GM19397 (cell line): ENCODE measurements at regions not wholly inside any gene's neighbourhood (a gene's known extent, or its start where the extent isn't known, plus 50 kb on each side); places are given as distances from the start of the nearest gene placed in this dataset.
"Not testable (repeated sequence)": the region's sequence is repeated elsewhere in the genome, so short reads cannot be mapped to it uniquely, and the experiment has no call there.

Experiments
- ATAC-seq: cut with Tn5 transposase; IDR thresholded peaks from one replicate; pipeline ENCODE4 v1.9.1; 2021; ENCODE audit warnings: mild to moderate bottlenecking, moderate library complexity; ENCODE audit not compliant: unreplicated experiment

DNA sequence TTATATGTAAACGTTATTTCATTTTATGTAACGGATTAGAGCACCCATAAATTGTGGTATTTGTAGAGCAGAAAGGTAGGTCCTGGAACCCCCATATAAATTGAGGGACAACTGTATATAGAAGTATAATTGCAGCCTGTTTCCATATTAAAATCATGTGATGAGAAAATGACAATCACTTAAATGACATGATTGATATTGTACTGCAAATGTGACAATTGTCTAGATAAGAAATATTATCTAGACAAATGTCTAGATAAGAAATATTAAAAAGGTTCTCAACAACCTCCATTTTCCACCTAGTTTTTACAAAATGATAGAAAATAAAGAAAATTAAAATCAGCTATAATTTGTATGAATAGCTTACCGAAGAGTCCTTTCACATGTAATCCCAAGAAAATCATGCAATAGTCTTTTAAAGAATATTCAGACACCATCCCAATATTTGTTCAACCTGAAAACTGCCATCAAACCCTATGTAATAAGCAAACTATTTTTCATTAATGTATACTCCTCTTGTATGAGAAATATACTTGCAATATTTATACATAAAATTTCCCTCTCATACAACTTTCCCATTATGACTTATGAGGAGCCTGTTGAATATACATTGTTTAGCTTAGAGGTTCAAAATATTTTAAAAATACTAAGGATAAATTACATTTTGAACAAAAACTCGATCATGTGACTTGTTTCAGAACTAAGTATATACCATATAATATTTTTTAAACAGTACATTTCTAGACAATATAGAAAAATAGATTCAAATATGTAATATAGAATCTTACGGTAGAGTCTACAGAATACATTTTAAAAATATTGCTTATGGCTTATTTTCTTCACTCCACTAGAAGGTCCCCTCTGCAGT, 153.2 kb downstream of the CRPPA start:
- ATAC-seq = no peak

GRCh38 chr7:16266877-16267276, 154.5 kb downstream of the CRPPA start:
- ATAC-seq = no peak

DNA sequence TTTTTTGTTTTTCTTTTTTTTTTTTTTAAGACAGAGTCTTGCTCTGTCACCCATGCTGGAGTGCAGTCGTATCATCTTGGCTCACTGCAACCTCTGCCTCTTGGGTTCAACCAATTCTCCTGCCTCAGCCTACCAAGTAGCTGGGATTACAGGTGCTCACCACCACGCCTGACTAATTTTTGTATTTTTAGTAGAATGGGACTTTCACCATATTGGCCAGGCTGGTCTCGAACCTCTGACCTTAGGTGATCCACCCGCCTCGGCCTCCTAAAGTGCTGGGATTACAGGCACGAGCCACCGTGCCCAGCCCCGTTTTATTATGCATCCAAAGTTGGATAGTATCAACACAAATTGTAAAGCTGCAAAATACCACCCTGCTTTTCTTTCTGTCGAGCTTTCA, 154.9 kb downstream of the CRPPA start:
- not testable (repeated sequence) for ATAC-seq

DNA sequence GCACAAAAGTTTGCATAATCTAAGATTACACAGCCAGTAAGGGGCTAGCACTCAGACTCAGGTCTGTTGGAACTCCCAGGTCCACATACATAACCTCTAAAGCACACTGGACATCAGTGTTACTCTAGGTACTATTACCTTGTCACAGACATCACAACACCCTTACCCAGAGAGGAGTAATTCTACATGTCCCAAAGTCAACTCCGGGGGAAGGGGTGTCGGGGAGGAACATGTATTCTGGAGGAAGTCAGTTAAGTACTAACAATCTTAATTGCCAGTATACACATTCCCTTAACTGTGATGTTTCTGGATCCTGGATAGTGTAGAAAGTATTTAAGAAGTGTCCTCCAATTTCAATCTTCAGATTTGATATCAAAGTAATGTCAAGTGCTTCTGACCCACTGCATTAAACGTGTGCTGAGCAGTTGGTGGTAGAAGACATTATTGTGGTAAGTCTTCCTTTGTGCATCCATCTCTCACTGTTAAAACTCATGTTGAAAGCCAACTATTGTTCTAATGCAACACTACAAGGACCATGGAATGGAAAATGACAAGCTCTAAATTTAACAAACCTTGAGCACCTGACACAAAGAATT, 155.4 kb downstream of the CRPPA start:
- ATAC-seq = no peak

- ATAC-seq = no peak
Measured at GRCh38 chr7:16264823-16265804, 156.2 kb downstream of the CRPPA start.

DNA sequence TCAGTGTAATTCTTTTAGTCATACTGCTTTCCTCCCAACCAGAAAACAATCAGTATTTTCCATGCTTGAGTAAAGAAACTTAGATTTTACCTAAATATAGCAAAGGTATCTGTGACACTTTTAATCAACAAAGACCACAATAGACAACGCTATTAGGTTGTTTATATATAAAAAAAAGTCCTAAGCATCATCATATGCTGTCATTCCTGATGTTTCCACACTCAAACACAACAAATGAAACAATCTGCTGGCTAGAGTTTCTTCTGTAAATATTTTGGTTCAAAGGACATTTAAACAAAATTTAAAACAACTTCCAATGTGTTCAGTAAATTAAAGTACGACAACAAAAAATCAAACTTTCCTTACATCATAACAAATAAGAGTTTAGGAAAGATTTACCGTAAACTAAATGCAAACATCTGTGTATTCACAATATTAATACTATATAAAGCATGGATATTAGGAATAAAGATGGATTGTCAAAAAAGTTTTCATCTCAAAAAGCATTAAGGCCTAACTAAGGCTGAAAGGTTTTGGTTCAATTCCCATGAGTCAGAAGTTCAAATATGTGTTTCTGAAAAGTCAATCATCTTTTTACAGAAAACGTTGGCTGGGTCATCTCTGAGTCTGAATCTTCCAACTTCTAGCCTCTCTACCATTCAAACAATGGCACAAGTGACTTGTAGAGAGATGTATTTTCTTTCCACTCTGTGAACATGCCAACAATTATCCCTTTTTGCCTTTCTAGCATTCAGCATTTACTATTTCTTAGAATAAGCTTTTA, 157.1 kb downstream of the CRPPA start:
- ATAC-seq = no peak

- not testable (repeated sequence) for ATAC-seq
Measured at GRCh38 chr7:16263377-16263776, 158.0 kb downstream of the CRPPA start.

GRCh38 chr7:16261654-16262053, 159.7 kb downstream of the CRPPA start:
- no peak for ATAC-seq

DNA sequence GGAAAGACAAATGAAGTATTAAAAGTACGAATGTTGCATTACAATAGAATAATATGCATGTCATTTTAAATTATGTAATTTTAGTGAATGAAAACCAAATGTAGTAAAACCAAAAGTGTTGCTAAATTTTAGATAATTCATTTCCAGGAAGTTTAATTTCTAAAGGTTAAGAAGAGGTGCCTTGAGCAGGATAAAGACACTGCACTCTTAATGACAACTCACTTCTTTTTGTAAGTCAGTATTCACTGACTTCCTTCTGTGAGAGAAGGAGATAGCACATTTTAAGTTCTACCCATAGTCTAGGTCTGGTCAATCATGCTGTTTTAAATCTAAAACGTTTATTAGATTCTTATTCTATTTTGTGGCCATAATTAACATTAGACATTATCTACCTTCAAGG, 160.2 kb downstream of the CRPPA start:
- no peak for ATAC-seq

DNA sequence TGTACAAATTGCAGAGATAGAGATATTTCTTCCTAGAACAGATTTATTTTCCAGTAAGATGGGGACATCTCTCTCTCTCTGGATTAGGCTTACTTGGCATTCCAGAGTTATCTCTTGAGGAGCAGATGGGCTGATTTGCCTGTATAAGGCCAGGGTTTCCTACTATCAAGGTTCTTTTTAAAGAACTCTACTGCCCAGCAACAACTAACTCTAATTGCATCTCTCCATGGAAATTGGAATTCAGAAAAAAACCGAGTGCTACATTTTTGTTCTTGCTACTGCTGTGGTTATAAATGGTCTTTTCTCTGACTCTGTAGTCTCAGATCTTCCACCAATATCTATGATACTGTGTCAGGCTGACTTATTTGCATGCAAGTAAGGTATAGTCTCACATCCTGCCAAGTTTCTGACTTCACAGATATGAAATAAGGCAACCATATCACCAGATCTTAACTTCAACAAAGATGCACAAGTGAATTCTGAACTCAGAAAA, 161.1 kb downstream of the CRPPA start:
- ATAC-seq = peak; percentile 92

GRCh38 chr7:16256419-16256818, 164.9 kb downstream of the CRPPA start:
- ATAC-seq = not testable (repeated sequence)

DNA sequence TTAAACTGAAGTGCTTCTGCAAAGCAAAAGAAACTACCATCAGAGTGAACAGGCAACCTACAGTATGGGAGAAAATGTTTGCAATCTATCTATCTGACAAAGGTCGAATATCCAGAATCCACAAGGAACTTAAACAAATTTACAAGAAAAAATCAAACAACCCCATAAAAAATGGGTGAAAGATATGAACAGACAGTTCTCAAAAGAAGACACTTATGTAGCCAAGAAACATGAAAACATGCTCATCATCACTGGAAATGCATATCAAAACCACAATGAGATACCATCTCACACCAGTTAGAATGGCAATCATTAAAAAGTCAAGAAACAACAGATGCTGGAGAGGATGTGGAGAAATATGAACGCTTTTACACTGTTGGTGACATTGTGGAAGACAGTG, 165.4 kb downstream of the CRPPA start:
- ATAC-seq = not testable (repeated sequence)

DNA sequence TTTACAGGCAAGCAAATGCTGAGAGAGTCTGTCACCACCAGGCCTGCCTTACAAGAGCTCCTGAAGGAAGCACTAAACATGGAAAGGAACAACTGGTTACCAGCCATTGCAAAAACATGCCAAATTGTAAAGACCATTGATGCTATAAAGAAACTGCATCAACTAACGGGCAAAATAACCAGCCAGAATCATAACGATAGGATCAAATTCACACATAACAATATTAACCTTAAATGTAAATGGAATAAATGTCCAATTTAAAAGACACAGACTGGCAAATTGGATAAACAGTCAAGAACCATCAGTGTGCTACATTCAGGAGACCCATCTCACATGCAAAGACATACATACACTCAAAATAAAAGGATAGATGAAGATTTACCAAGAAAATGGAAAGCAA, 170.7 kb downstream of the CRPPA start:
- ATAC-seq = not testable (repeated sequence)

DNA sequence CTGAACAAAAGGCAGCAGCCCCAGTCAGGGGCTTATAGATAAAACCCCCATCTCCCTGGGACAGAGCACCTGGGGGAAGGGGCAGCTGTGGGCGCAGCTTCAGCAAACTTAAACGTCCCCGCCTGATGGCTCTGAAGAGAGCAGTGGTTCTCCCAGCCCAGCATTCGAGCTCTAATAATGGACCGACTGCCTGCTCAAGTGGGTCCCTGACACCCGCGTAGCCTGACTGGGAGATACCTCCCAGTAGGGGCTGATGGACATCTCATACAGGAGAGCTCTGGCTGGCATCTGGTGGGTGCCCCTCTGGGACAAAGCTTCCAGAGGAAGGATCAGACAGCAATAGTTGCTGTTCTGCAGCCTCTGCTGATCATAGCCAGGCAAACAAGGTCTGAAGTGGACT, 172.1 kb downstream of the CRPPA start:
- not testable (repeated sequence) for ATAC-seq

- ATAC-seq = not testable (repeated sequence)
Measured at GRCh38 chr7:16248556-16248955, 172.8 kb downstream of the CRPPA start.

- no peak for ATAC-seq
Measured at GRCh38 chr7:16244469-16244868, 176.9 kb downstream of the CRPPA start.

DNA sequence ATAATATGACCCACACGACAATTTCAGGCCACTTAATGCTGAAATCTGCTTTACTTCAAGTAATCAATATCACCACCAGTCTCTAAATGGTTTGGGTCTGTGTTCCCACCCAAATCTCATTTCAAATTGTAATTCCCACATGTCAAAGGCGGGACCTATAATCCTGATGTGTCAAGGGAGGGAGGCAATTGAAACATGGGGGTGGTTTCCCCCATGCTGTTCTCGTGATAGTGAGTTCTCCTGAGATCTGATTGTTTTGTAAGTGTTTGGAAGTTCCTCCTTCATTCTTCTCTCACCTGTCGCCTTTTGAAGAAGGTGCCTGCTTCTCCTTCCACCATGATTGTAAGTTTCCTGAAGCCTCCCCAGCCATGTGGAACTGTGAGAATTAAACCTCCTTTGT, 178.4 kb downstream of the CRPPA start:
- ATAC-seq = no peak

DNA sequence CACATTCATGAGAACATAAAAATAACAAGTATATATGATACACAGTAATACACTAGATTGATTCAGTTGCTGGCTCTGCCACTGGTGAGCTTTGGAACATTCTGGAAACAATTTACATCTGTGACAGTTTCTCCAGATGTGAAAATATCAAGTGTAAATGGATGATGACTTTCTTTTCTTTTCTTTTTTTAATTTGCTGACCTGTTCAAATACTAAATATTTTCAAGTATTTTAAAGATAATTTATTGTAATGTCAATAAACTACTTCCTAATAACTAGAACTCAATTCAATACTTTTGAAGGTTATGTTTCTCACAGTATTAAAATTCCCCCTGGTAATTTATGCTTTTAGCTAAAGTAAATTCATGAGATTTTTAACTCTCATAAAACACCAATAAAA, 180.3 kb downstream of the CRPPA start:
- no peak for ATAC-seq

- no peak for ATAC-seq
Measured at GRCh38 chr7:16236381-16236780, 185.0 kb downstream of the CRPPA start.
